ENCODE measurements at regions not wholly inside any gene's neighbourhood (a gene's known extent, or its start where the extent isn't known, plus 50 kb on each side); places are given as distances from the start of the nearest gene placed in this dataset.

DNA sequence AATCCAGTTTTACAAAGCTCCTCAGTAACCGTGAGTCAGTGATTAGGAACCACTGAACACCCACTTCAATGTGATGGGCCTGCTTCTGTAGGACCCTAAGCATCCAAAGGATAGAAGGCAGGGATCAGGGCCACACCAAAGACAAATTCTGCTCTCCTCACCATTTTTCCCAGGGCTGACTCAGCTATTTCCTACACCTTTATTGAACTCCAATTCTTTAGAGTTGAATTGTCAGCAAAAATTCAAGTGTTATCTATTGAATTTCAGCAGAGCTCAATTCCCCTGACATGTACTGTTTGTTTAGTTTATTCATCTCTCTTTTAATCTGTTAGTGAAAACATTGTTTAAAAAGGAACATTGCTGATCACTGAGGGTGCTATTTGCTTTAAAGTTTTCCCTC lies 457.7 kb upstream of the TMPO start:
- Mint-ChIP-seq H3K4me1 (ENCODE audit: low read depth) (no peaks in the 10 kb centered on the region), H3K27ac (no peak overlapping the region)
- TF ChIP-seq, protein P1, sequence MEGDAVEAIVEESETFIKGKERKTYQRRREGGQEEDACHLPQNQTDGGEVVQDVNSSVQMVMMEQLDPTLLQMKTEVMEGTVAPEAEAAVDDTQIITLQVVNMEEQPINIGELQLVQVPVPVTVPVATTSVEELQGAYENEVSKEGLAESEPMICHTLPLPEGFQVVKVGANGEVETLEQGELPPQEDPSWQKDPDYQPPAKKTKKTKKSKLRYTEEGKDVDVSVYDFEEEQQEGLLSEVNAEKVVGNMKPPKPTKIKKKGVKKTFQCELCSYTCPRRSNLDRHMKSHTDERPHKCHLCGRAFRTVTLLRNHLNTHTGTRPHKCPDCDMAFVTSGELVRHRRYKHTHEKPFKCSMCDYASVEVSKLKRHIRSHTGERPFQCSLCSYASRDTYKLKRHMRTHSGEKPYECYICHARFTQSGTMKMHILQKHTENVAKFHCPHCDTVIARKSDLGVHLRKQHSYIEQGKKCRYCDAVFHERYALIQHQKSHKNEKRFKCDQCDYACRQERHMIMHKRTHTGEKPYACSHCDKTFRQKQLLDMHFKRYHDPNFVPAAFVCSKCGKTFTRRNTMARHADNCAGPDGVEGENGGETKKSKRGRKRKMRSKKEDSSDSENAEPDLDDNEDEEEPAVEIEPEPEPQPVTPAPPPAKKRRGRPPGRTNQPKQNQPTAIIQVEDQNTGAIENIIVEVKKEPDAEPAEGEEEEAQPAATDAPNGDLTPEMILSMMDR (IDR thresholded peaks at IDR 0.05) = no peak

DNA sequence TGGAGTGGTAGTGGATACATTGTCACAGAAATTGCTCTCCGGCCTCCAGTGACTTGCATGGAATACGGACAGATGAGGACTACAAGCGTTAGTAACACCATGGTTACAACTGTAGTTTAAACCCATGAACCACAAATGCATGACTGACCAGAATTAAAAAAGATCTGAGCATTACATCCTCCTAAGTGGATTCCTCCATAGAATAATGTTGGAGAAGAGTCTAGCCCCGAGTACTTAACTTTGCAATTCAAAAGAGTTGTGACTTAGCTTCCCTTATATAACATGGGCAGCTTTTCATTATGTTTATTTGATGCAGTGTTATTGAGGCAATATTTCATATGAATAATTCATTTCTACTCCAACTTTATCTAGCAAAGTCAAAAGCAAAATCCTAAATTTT lies 457.2 kb upstream of the TMPO start:
- H3K36me3 Mint-ChIP-seq (ENCODE audit: low read depth) = no peaks in the 10 kb centered on the region
- H3K27me3 Mint-ChIP-seq (ENCODE audit: insufficient read depth) = peaks cover 2% of the 10 kb centered on the region
- no peak overlapping the region for H3K27ac Mint-ChIP-seq
- no peak overlapping the region for H3K4me3 Mint-ChIP-seq
- TF ChIP-seq, protein P1 (IDR thresholded peaks at IDR 0.05) = no peak
- DNase-seq = no peak
- H3K4me1 Mint-ChIP-seq (ENCODE audit: low read depth) = no peaks in the 10 kb centered on the region
- H3K9me3 Mint-ChIP-seq = peaks cover 54% of the 10 kb centered on the region

More for the DNA sequence above, 457.7 kb upstream of the TMPO start:
- DNase-seq = no peak
- Mint-ChIP-seq H3K27me3 (ENCODE audit: insufficient read depth) (no peaks in the 10 kb centered on the region; the same call in 1 of the 2 replicates), H3K4me3 (no peak overlapping the region), H3K9me3 (peaks cover 54% of the 10 kb centered on the region), H3K36me3 (ENCODE audit: low read depth) (no peaks in the 10 kb centered on the region)

- Mint-ChIP-seq H3K36me3 (ENCODE audit: low read depth) (no peaks in the 10 kb centered on the region), H3K27me3 (ENCODE audit: insufficient read depth) (peaks cover 2% of the 10 kb centered on the region), H3K4me3 (no peak overlapping the region), H3K27ac (no peak overlapping the region), H3K9me3 (peaks cover 58% of the 10 kb centered on the region), H3K4me1 (ENCODE audit: low read depth) (no peaks in the 10 kb centered on the region)
- TF ChIP-seq, protein P1 (IDR thresholded peaks at IDR 0.05) = no peak
- no peak for DNase-seq
These were observed 456.6 kb upstream of the TMPO start for GRCh38 chr12:98058838-98059237.

DNA sequence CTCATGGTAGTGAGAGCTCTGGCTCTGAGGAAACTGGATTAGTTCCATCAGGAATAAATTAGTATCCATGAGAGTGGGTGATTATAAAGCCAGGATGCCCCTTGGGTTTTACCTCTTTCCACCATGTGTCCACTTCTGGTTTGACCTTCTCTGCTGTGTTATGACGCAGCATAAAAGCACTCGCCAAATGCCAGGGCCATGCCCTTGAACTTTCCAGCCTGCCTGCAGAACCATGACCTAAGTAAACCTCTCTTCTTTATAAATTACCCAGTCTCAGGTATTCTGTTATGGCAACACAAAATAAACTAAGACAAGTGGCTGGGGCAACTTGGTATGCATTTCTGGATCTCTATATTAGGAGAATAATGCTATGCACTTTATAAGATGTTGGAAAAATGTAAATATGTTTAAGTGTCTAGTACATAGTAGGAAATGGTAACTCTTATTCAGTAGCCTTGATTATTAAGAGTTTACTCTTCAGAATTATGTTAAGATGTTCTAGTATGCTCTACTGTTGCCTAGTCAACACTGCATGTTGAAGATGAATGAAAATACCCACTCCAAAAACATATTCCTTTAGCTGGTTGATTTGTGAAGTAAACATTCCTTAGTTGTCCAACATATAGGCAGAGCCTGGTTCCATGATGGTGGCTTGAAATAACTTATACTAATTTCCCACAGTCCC lies 455.6 kb upstream of the TMPO start:
- TF ChIP-seq, protein P1 (IDR thresholded peaks at IDR 0.05) = no peak
- no peak for DNase-seq
- Mint-ChIP-seq H3K36me3 (ENCODE audit: low read depth) (no peaks in the 10 kb centered on the region), H3K4me3 (no peak overlapping the region), H3K27ac (no peak overlapping the region), H3K9me3 (peaks cover 55% of the 10 kb centered on the region), H3K4me1 (ENCODE audit: low read depth) (no peaks in the 10 kb centered on the region), H3K27me3 (ENCODE audit: insufficient read depth) (peaks cover 2% of the 10 kb centered on the region)

GRCh38 chr12:98060411-98060810 lies 455.0 kb upstream of the TMPO start:
- H3K27me3 Mint-ChIP-seq (ENCODE audit: insufficient read depth) = peaks cover 2% of the 10 kb centered on the region
- no peak for DNase-seq
- no peak overlapping the region for H3K27ac Mint-ChIP-seq
- TF ChIP-seq, protein P1 (IDR thresholded peaks at IDR 0.05) = no peak
- H3K4me1 Mint-ChIP-seq (ENCODE audit: low read depth) = no peaks in the 10 kb centered on the region
- H3K36me3 Mint-ChIP-seq (ENCODE audit: low read depth) = no peaks in the 10 kb centered on the region
- H3K4me3 Mint-ChIP-seq = no peak overlapping the region
- H3K9me3 Mint-ChIP-seq = peaks cover 51% of the 10 kb centered on the region
